Keratinocyte (primary cell): ENCODE measurements at regions not wholly inside any gene's neighbourhood (a gene's known extent, or its start where the extent isn't known, plus 50 kb on each side); places are given as distances from the start of the nearest gene placed in this dataset.

Experiments used
- CTCF ChIP-seq, 3 experiments: IDR thresholded peaks in 1 of 3; conservative IDR thresholded peaks in 1 of 3; optimal IDR thresholded peaks in 1 of 3; 2 replicates in 2 of 3; 3 replicates in 1 of 3; pipeline versions ENCODE3 to v1.5.1; 2011; ENCODE audit warnings: low read length in 3 of 3, mild to moderate bottlenecking in 3 of 3, moderate library complexity in 2 of 3, control low read depth in 1 of 3, inconsistent platforms in 1 of 3; ENCODE audit not compliant: insufficient read depth in 2 of 3; ENCODE audit errors: extremely low read depth in 1 of 3
- EZH2 ChIP-seq: IDR thresholded peaks from one replicate; pipeline ENCODE4 v1.6.1; 2012; ENCODE audit warnings: inconsistent platforms, mild to moderate bottlenecking, low read length, moderate library complexity

GRCh38 chr20:24395151-24395550 is 74.3 kb upstream of the SYNDIG1 start:
- no peak for TF ChIP-seq CTCF (optimal IDR thresholded peaks at IDR 0.05 in 1 of 3, IDR thresholded peaks at IDR 0.05 in 1 of 3, conservative IDR thresholded peaks at IDR 0.05 in 1 of 3; ENCODE audit: extremely low read depth in 1 of 3, insufficient read depth in 2 of 3, low read length in 3 of 3)
- no peak for TF ChIP-seq EZH2
